IMR-90 (cell line): ENCODE measurements at regions not wholly inside any gene's neighbourhood (a gene's known extent, or its start where the extent isn't known, plus 50 kb on each side); places are given as distances from the start of the nearest gene placed in this dataset.

Experiments used
- ATAC-seq: fragments of 200-7000 bp; cut with Tn5 transposase; 2 replicates; pipeline ENCODE4 v1.9.1; 2020; ENCODE audit warnings: low read depth, mild to moderate bottlenecking, moderate library complexity
- BruUV-seq: library from RNA; stranded (reverse); fragments of 400-500 nt; replicated peaks from 2 replicates; lab custom pipeline; 2021; lab: Mats Ljungman, UMichigan
- CTCF ChIA-PET: fragments of 300-600 bp; formaldehyde crosslinking; extraction: SDS; loops from one replicate; lab custom pipeline; 2021; ENCODE audit warnings: antibody characterized with exemption; lab: Yijun Ruan, JAX
- POLR2A ChIA-PET: fragments of 300-600 bp; sonication (Branson Sonifier 250); formaldehyde crosslinking; loops from one replicate; lab custom pipeline; 2022; ENCODE audit warnings: antibody characterized with exemption; ENCODE audit not compliant: unreplicated experiment; lab: Charles Lee
- DNase-seq: peaks from one replicate; pipeline ENCODE4 v3.0.0; 2013
- H2AFZ ChIP-seq: replicated peaks from 2 replicates; pipeline ENCODE3; 2013; ENCODE audit warnings: low read length, mild to moderate bottlenecking; ENCODE audit not compliant: poor library complexity
- H2AK5ac ChIP-seq: 2 replicates; pipeline ENCODE4 v1.6.1; 2013; ENCODE audit warnings: low read depth, low read length, inconsistent platforms
- H2AK9ac ChIP-seq: replicated peaks from 2 replicates; pipeline ENCODE3; 2013; ENCODE audit warnings: mild to moderate bottlenecking, low read depth, low read length, moderate library complexity; ENCODE audit not compliant: poor library complexity
- H2BK120ac ChIP-seq: 2 replicates; pipeline ENCODE4 v1.6.1; 2013; ENCODE audit warnings: low read depth, low read length, inconsistent platforms
- H2BK15ac ChIP-seq: 3 replicates; pipeline ENCODE4 v1.6.1; 2013; ENCODE audit warnings: low read depth, low read length, inconsistent platforms
- H2BK20ac ChIP-seq: 2 replicates; pipeline ENCODE4 v1.6.1; 2013; ENCODE audit warnings: low read depth, mild to moderate bottlenecking, inconsistent platforms, low read length, moderate library complexity
- H2BK5ac ChIP-seq: 2 replicates; pipeline ENCODE4 v1.6.1; 2013; ENCODE audit warnings: mild to moderate bottlenecking, low read depth, low read length, inconsistent platforms; ENCODE audit not compliant: poor library complexity, severe bottlenecking
- H3K14ac ChIP-seq: replicated peaks from 2 replicates; pipeline ENCODE4 v1.6.1; 2013; ENCODE audit warnings: low read depth, low read length, inconsistent platforms
- H3K18ac ChIP-seq: 2 replicates; pipeline ENCODE4 v1.6.1; 2013; ENCODE audit warnings: low read depth, low read length, control low read depth
- H3K23ac ChIP-seq: 2 replicates; pipeline ENCODE4 v1.6.1; 2013; ENCODE audit warnings: low read depth, low read length, inconsistent platforms
- H3K27ac ChIP-seq: 2 replicates; pipeline ENCODE4 v1.5.1; 2013; ENCODE audit warnings: mild to moderate bottlenecking, control low read depth, low read length; ENCODE audit not compliant: insufficient read depth
- H3K27me3 ChIP-seq: 2 replicates; pipeline ENCODE4 v1.6.1; 2013; ENCODE audit warnings: low read length; ENCODE audit not compliant: control insufficient read depth, insufficient read depth
- H3K36me3 ChIP-seq: 2 replicates; pipeline ENCODE4 v1.6.1; 2013; ENCODE audit warnings: low read length, mixed read lengths; ENCODE audit not compliant: control insufficient read depth, insufficient read depth
- H3K4ac ChIP-seq: 2 replicates; pipeline ENCODE4 v1.6.1; 2013; ENCODE audit warnings: low read depth, low read length, inconsistent platforms
- H3K4me1 ChIP-seq: 2 replicates; pipeline ENCODE4 v1.6.1; 2013; ENCODE audit warnings: low read length, mixed read lengths; ENCODE audit not compliant: control insufficient read depth, insufficient read depth
- H3K4me2 ChIP-seq: 2 replicates; pipeline ENCODE4 v1.6.1; 2013; ENCODE audit warnings: low read depth, mild to moderate bottlenecking, control low read depth, low read length, moderate library complexity
- H3K4me3 ChIP-seq: 2 replicates; pipeline ENCODE4 v1.5.1; 2013; ENCODE audit warnings: low read depth, mild to moderate bottlenecking, control low read depth, low read length, moderate library complexity; ENCODE audit not compliant: insufficient read depth
- H3K56ac ChIP-seq: 2 replicates; pipeline ENCODE4 v1.6.1; 2013; ENCODE audit warnings: low read length, inconsistent platforms; ENCODE audit not compliant: insufficient read depth; ENCODE audit errors: extremely low read depth
- H3K79me1 ChIP-seq, 2 experiments: 2 replicates each; pipeline ENCODE4 v1.6.1; 2013; ENCODE audit warnings: low read length in 2 of 2, inconsistent platforms in 1 of 2, low read depth in 1 of 2
- H3K9ac ChIP-seq: 2 replicates; pipeline ENCODE4 v1.6.1; 2013; ENCODE audit warnings: low read depth, low read length, control low read depth
- H3K9me1 ChIP-seq: 2 replicates; pipeline ENCODE4 v1.6.1; 2013; ENCODE audit warnings: low read length, inconsistent platforms; ENCODE audit not compliant: insufficient read depth
- H3K9me3 ChIP-seq: 2 replicates; pipeline ENCODE4 v1.6.1; 2013; ENCODE audit warnings: low read length; ENCODE audit not compliant: control insufficient read depth, insufficient read depth
- H4K20me1 ChIP-seq: 2 replicates; pipeline ENCODE4 v1.6.1; 2013; ENCODE audit warnings: low read length, inconsistent platforms; ENCODE audit not compliant: insufficient read depth
- H4K5ac ChIP-seq: 2 replicates; pipeline ENCODE4 v1.6.1; 2013; ENCODE audit warnings: mild to moderate bottlenecking, low read depth, low read length, control low read depth
- H4K8ac ChIP-seq, 2 experiments: 2 replicates each; pipeline ENCODE4 v1.6.1; 2013; ENCODE audit warnings: low read depth in 2 of 2, low read length in 2 of 2, control low read depth in 1 of 2, inconsistent platforms in 1 of 2
- H4K91ac ChIP-seq: 2 replicates; pipeline ENCODE4 v1.6.1; 2013; ENCODE audit warnings: low read depth, low read length, inconsistent platforms; ENCODE audit not compliant: insufficient read depth
- CEBPB ChIP-seq: IDR thresholded peaks from 2 replicates; pipeline ENCODE4 v1.6.1; 2012; ENCODE audit warnings: low read depth, low read length, improper control_type of control experiment
- FOS ChIP-seq: fragments of 150-350 bp; IDR thresholded peaks from 2 replicates; pipeline ENCODE4 v1.6.1; 2016; ENCODE audit warnings: low read depth, low read length
- MAFK ChIP-seq: IDR thresholded peaks from 2 replicates; pipeline ENCODE4 v1.6.1; 2012; ENCODE audit warnings: low read depth, low read length, improper control_type of control experiment
- POLR2A ChIP-seq: IDR thresholded peaks from 2 replicates; pipeline ENCODE4 v1.6.1; 2012; ENCODE audit warnings: mild to moderate bottlenecking, low read depth, low read length
- RAD21 ChIP-seq: IDR thresholded peaks from 2 replicates; pipeline ENCODE4 v1.6.1; 2012; ENCODE audit warnings: low read length, improper control_type of control experiment
- RCOR1 ChIP-seq: IDR thresholded peaks from 2 replicates; pipeline ENCODE4 v1.6.1; 2012; ENCODE audit warnings: mild to moderate bottlenecking, low read length, improper control_type of control experiment; ENCODE audit not compliant: insufficient replicate concordance
- RFX5 ChIP-seq: IDR thresholded peaks from 2 replicates; pipeline ENCODE4 v1.8.0; 2012; ENCODE audit warnings: low read depth, mild to moderate bottlenecking, low read length, moderate library complexity
- SMC3 ChIP-seq: fragments of 150-350 bp; IDR thresholded peaks from 2 replicates; pipeline ENCODE4 v1.6.1; 2016; ENCODE audit warnings: low read depth, mild to moderate bottlenecking, antibody characterized with exemption, low read length, moderate library complexity
- WGBS, 2 experiments: methylation state at CpG; one replicate each; pipeline versions ENCODE4 v1.1.5 to v1.1.7; 2013; ENCODE audit warnings: missing lambda C conversion rate in 2 of 2; ENCODE audit not compliant: insufficient read length in 1 of 2; ENCODE audit errors: extremely low coverage in 2 of 2; 5-methylcytosine and 5-hydroxymethylcytosine counted together
- dilution Hi-C: fragments of 300-500 bp; cut with HindIII; formaldehyde crosslinking; loops from one replicate; pipeline ENCODE4 v1.14.3; 2018; ENCODE audit warnings: low sequenced_read_pairs; ENCODE audit not compliant: unreplicated experiment
- in situ Hi-C: fragments of 300-500 bp; cut with MboI; formaldehyde crosslinking; loops from 3 replicates; pipeline ENCODE4 v1.14.3; 2019; ENCODE audit warnings: low sequenced_read_pairs, inconsistent platforms, mixed read lengths
- intact Hi-C: fragments of 100-400 bp; cut with micrococcal nuclease; formaldehyde crosslinking; loops from 2 replicates; pipeline ENCODE4 v1.10.0; 2022
- TF ChIP-seq, protein P1 (sequence below): fragments of 150-350 bp; IDR thresholded peaks from 2 replicates; pipeline ENCODE4 v1.6.1; 2016; ENCODE audit warnings: low read depth, mild to moderate bottlenecking, low read length, moderate library complexity, borderline replicate concordance
- TF ChIP-seq, protein P2 (sequence below): conservative IDR thresholded peaks from 2 replicates; pipeline ENCODE4 v1.5.1; 2012; ENCODE audit warnings: mild to moderate bottlenecking, low read depth, low read length, improper control_type of control experiment

DNA sequence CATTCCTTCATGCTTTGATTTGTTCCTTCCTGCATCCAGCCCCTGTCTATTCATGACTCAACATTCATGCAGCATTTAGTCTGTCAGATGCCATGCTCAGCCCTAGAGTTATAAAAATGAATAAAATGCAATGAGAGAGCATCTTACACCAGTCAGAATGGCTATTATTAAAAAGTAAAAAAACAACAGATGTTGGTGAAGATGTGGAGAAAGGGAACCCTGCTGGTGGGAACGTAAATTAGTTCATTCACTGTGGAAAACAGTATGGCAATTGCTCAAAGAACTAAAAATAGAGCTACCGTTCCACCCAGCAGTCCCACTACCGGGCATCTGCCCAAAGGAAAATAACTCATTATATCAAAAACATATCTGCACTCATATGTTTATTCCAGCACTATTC is 70.0 kb upstream of the GTF3A start:
- peak overlapping the region; percentile 94 for H3K4ac ChIP-seq
- peaks cover 6% of the 10 kb centered on the region; the same call in 1 of the 2 replicates for H3K9me1 ChIP-seq
- CTCF ChIA-PET, result interaction anchor here (0.6 to 6.5 kb wide), 3 partner anchors 369 to 724 kb away, joined by 3 to 28 read pairs (median 3); no protein-coding TSS in a partner anchor
- H3K4me3 ChIP-seq, result no peak overlapping the region
- peak overlapping the region; percentile 40; the same call in 1 of the 2 replicates for H4K91ac ChIP-seq
- H3K27me3 ChIP-seq, result no peaks in the 10 kb centered on the region
- 0 out of 2 replicates have a peak overlapping the region, but pooled peaks have one; percentile 52 for H2AK5ac ChIP-seq
- H3K18ac ChIP-seq, result no peak overlapping the region
- peak overlapping the region; percentile 63; the same call in 1 of the 2 replicates for H2BK20ac ChIP-seq
- peak overlapping the region; percentile 69; the same call in 1 of the 3 replicates for H2BK15ac ChIP-seq
- no peak overlapping the region for H3K9ac ChIP-seq
- WGBS, 2 experiments, result no CpG with 5 or more reads among the region's 3 CpGs
- DNase-seq, result peak; percentile 77
- H2BK5ac ChIP-seq, result peak overlapping the region; percentile 90
- H3K27ac ChIP-seq, result no peak overlapping the region
- peaks cover 28% of the 10 kb centered on the region for H3K4me1 ChIP-seq
- intact Hi-C loops (loop anchor here (1.0 to 10.0 kb wide), 2 partner anchors 102 to 280 kb away; no protein-coding TSS in a partner anchor), dilution Hi-C loops (no loop called here), in situ Hi-C loops (loop anchor here (10.0 kb wide), 1 partner anchor 170 kb away; no protein-coding TSS in a partner anchor)
- H4K5ac ChIP-seq, result no peak overlapping the region
- POLR2A ChIA-PET, result no interaction called here
- no peak overlapping the region for H2AK9ac ChIP-seq
- H3K79me1 ChIP-seq, result no peaks in the 10 kb centered on the region; a peak in 1 of 4 replicates
- ATAC-seq, result peak; percentile 3; the same call in 1 of the 2 replicates
- H2BK120ac ChIP-seq, result peak overlapping the region; percentile 89
- H4K8ac ChIP-seq, result peak overlapping the region in 1 of 2 experiments; percentile 65; a peak in 1 of 4 replicates
- TF ChIP-seq RFX5 (no peak), POLR2A (no peak), CEBPB (no peak), FOS (no peak), SMC3 (peak; percentile 29; the same call in 1 of the 2 replicates), RAD21 (peak; percentile 58), MAFK (no peak), RCOR1 (no peak)
- TF ChIP-seq, protein P1, sequence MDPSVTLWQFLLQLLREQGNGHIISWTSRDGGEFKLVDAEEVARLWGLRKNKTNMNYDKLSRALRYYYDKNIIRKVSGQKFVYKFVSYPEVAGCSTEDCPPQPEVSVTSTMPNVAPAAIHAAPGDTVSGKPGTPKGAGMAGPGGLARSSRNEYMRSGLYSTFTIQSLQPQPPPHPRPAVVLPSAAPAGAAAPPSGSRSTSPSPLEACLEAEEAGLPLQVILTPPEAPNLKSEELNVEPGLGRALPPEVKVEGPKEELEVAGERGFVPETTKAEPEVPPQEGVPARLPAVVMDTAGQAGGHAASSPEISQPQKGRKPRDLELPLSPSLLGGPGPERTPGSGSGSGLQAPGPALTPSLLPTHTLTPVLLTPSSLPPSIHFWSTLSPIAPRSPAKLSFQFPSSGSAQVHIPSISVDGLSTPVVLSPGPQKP, result no peak
- TF ChIP-seq, protein P2, sequence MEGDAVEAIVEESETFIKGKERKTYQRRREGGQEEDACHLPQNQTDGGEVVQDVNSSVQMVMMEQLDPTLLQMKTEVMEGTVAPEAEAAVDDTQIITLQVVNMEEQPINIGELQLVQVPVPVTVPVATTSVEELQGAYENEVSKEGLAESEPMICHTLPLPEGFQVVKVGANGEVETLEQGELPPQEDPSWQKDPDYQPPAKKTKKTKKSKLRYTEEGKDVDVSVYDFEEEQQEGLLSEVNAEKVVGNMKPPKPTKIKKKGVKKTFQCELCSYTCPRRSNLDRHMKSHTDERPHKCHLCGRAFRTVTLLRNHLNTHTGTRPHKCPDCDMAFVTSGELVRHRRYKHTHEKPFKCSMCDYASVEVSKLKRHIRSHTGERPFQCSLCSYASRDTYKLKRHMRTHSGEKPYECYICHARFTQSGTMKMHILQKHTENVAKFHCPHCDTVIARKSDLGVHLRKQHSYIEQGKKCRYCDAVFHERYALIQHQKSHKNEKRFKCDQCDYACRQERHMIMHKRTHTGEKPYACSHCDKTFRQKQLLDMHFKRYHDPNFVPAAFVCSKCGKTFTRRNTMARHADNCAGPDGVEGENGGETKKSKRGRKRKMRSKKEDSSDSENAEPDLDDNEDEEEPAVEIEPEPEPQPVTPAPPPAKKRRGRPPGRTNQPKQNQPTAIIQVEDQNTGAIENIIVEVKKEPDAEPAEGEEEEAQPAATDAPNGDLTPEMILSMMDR, result peak; percentile 47
- H3K9me3 ChIP-seq, result no peaks in the 10 kb centered on the region
- no peak overlapping the region for H2AFZ ChIP-seq
- peak overlapping the region; percentile 69 for H3K14ac ChIP-seq
- H3K23ac ChIP-seq, result peak overlapping the region; percentile 26
- BruUV-seq, result no TSS peak
- H4K20me1 ChIP-seq, result no peaks in the 10 kb centered on the region
- H3K56ac ChIP-seq, result peak overlapping the region; percentile 30; the same call in 1 of the 2 replicates
- H3K36me3 ChIP-seq, result no peaks in the 10 kb centered on the region
- H3K4me2 ChIP-seq, result no peak overlapping the region
